Motor neuron (in vitro differentiated cells): ENCODE measurements at regions not wholly inside any gene's neighbourhood (a gene's known extent, or its start where the extent isn't known, plus 50 kb on each side); places are given as distances from the start of the nearest gene placed in this dataset.
A peak's percentile ranks its signal among the peaks of the same experiment; 100 is the strongest.
"Not testable (repeated sequence)": the region's sequence is repeated elsewhere in the genome, so short reads cannot be mapped to it uniquely, and the experiment has no call there.

Experiments used
- ATAC-seq, 8 experiments: fragments of 200-7000 bp; cut with Tn5 transposase; replicated peaks in 6 of 8; 2 replicates each; pipeline ENCODE4 v1.8.0; 2021; ENCODE audit warnings: mild to moderate bottlenecking in 8 of 8, moderate library complexity in 8 of 8
- H3K27ac ChIP-seq, 2 donors: fragments of 250-450 bp; sonication (Bioruptor Pico); 2 replicates each; pipeline ENCODE4 v1.9.0; 2021; ENCODE audit warnings: antibody characterized with exemption in 2 of 2, mild to moderate bottlenecking in 2 of 2, moderate library complexity in 1 of 2
- H3K4me1 ChIP-seq, 2 donors: fragments of 250-450 bp; sonication (Bioruptor Pico); replicated peaks in 1 of 2; 2 replicates each; pipeline ENCODE4 v1.6.1; 2021; ENCODE audit warnings: antibody characterized with exemption in 2 of 2, mild to moderate bottlenecking in 2 of 2, moderate library complexity in 1 of 2
- H3K4me3 ChIP-seq, 5 donors: fragments of 250-450 bp; sonication (Bioruptor Pico); 2 replicates each; pipeline ENCODE4 v1.9.0; 2021; ENCODE audit warnings: antibody characterized with exemption in 5 of 5, mild to moderate bottlenecking in 5 of 5, moderate library complexity in 4 of 5
- WGBS, 10 experiments: fragments of 450-650 bp; shearing (Covaris generic); methylation state at CpG; one replicate each; pipeline ENCODE4 v1.0.0; 2022; 5-methylcytosine and 5-hydroxymethylcytosine counted together
- in situ Hi-C, 9 experiments: fragments of 400-800 bp; cut with MboI; loops; one replicate each; pipeline ENCODE4 v1.15.0; 2021; ENCODE audit warnings: low sequenced_read_pairs in 9 of 9, low pct_unique_long_range_greater_than_20kb in 2 of 9; ENCODE audit not compliant: unreplicated experiment in 9 of 9

- Histone ChIP-seq H3K4me1 (peaks cover 0 to 16% of the 10 kb centered on the region in 2 donors), H3K4me3 (no peak overlapping the region), H3K27ac (no peak overlapping the region)
- in situ Hi-C loops = no loop called here
- peak in 5 of 8 experiments; percentile 79 to 94 (median 90) for ATAC-seq
Measured at GRCh38 chr5:155530046-155530445, 516.5 kb downstream of the KIF4B start.

GRCh38 chr5:155532621-155533311, 519.2 kb downstream of the KIF4B start:
- Histone ChIP-seq H3K4me3 (no peak overlapping the region), H3K4me1 (peaks cover 0 to 16% of the 10 kb centered on the region in 2 donors), H3K27ac (no peak overlapping the region)
- peak in 4 of 8 experiments; percentile 41 to 88 (median 55) for ATAC-seq
- in situ Hi-C loops = no loop called here
- 2 to 100% (median 68%) methylated on average over 1 to 4 of the region's 4 CpGs for WGBS, 10 experiments

- peak in 5 of 8 experiments; percentile 70 to 91 (median 90) for ATAC-seq
- Histone ChIP-seq H3K4me3 (no peak overlapping the region), H3K4me1 (peaks cover 8 to 17% of the 10 kb centered on the region in 2 donors), H3K27ac (no peak overlapping the region)
- in situ Hi-C loops = no loop called here
- 0% methylated on average over 1 to 2 of the region's 2 CpGs; no CpG with 5 or more reads in 2 of the 10 experiments for WGBS, 10 experiments
Measured at GRCh38 chr5:155540000-155540595, 526.5 kb downstream of the KIF4B start.

- Histone ChIP-seq H3K4me3 (no peak overlapping the region), H3K27ac (no peak overlapping the region), H3K4me1 (no peaks in the 10 kb centered on the region)
- in situ Hi-C loops = no loop called here
- ATAC-seq = no peak
Measured at GRCh38 chr5:155546075-155546474, 532.5 kb downstream of the KIF4B start.

GRCh38 chr5:155554500-155554899, 540.9 kb downstream of the KIF4B start:
- Histone ChIP-seq H3K27ac (no peak overlapping the region), H3K4me3 (no peak overlapping the region), H3K4me1 (no peaks in the 10 kb centered on the region)
- WGBS, 10 experiments = 0 to 100% (median 88%) methylated on average over 2 to 3 of the region's 3 CpGs; no CpG with 5 or more reads in 1 of the 10 experiments
- ATAC-seq = no peak
- in situ Hi-C loops = no loop called here

GRCh38 chr5:155556222-155556621, 542.7 kb downstream of the KIF4B start:
- no peak for ATAC-seq
- Histone ChIP-seq H3K4me3 (no peak overlapping the region), H3K4me1 (no peaks in the 10 kb centered on the region), H3K27ac (no peak overlapping the region)
- in situ Hi-C loops = no loop called here
- WGBS, 10 experiments = 13 to 89% (median 73%) methylated on average over 1 of the region's 1 CpG; no CpG with 5 or more reads in 4 of the 10 experiments

- Histone ChIP-seq H3K4me1 (no peaks in the 10 kb centered on the region), H3K27ac (no peak overlapping the region), H3K4me3 (no peak overlapping the region)
- ATAC-seq = no peak
- in situ Hi-C loops = no loop called here
Measured at GRCh38 chr5:155556700-155557099, 543.1 kb downstream of the KIF4B start.

- Histone ChIP-seq H3K27ac (no peak overlapping the region), H3K4me1 (peaks cover 0 to 6% of the 10 kb centered on the region in 2 donors), H3K4me3 (no peak overlapping the region)
- 0 to 80% (median 27%) methylated on average over 1 to 3 of the region's 3 CpGs; no CpG with 5 or more reads in 4 of the 10 experiments for WGBS, 10 experiments
- in situ Hi-C loops = no loop called here
- peak in 3 of 8 experiments; percentile 38 to 76 (median 67) for ATAC-seq
Measured at GRCh38 chr5:155562158-155562557, 548.6 kb downstream of the KIF4B start.

GRCh38 chr5:155564541-155564940, 551.0 kb downstream of the KIF4B start:
- in situ Hi-C loops = no loop called here
- peaks cover 0 to 6% of the 10 kb centered on the region in 2 donors for H3K4me1 ChIP-seq
- WGBS, 10 experiments = 0 to 100% (median 75%) methylated on average over 1 to 6 of the region's 12 CpGs; no CpG with 5 or more reads in 2 of the 10 experiments
- no peak overlapping the region for H3K27ac ChIP-seq
- peak in 4 of 8 experiments; percentile 35 to 42 (median 42) for ATAC-seq
- H3K4me3 ChIP-seq = no peak overlapping the region

- in situ Hi-C loops = no loop called here
- 0 to 100% (median 33%) methylated on average over 1 to 3 of the region's 3 CpGs; no CpG with 5 or more reads in 1 of the 10 experiments for WGBS, 10 experiments
- no peak overlapping the region for H3K27ac ChIP-seq
- no peaks in the 10 kb centered on the region for H3K4me1 ChIP-seq
- no peak for ATAC-seq
- H3K4me3 ChIP-seq = no peak overlapping the region
Measured at GRCh38 chr5:155575861-155576260, 562.3 kb downstream of the KIF4B start.

- in situ Hi-C loops, H3K4me1 ChIP-seq, H3K27ac ChIP-seq, ATAC-seq, H3K4me3 ChIP-seq: not testable (repeated sequence)
- WGBS, 10 experiments = 100% methylated on average over 2 of the region's 21 CpGs; no CpG with 5 or more reads in 9 of the 10 experiments
Measured at GRCh38 chr5:155586808-155587207, 573.3 kb downstream of the KIF4B start.

- no peaks in the 10 kb centered on the region for H3K4me1 ChIP-seq
- ATAC-seq = no peak
- in situ Hi-C loops = no loop called here
- WGBS, 10 experiments = 0 to 100% (median 51%) methylated on average over 1 of the region's 1 CpG; no CpG with 5 or more reads in 6 of the 10 experiments
- no peak overlapping the region for H3K4me3 ChIP-seq
- H3K27ac ChIP-seq = no peak overlapping the region
Measured at GRCh38 chr5:155587458-155587857, 573.9 kb downstream of the KIF4B start.

GRCh38 chr5:155591273-155591672, 577.7 kb downstream of the KIF4B start:
- Histone ChIP-seq H3K4me3 (no peak overlapping the region), H3K27ac (no peak overlapping the region), H3K4me1 (no peaks in the 10 kb centered on the region)
- in situ Hi-C loops = no loop called here
- WGBS, 10 experiments = 17 to 97% (median 88%) methylated on average over 1 to 4 of the region's 4 CpGs; no CpG with 5 or more reads in 1 of the 10 experiments
- ATAC-seq = no peak

- Histone ChIP-seq H3K4me3 (no peak overlapping the region), H3K27ac (no peak overlapping the region), H3K4me1 (peaks cover 0 to 4% of the 10 kb centered on the region in 2 donors)
- ATAC-seq = no peak
- in situ Hi-C loops = no loop called here
- WGBS, 10 experiments = 0 to 78% (median 17%) methylated on average over 1 of the region's 1 CpG; no CpG with 5 or more reads in 4 of the 10 experiments
Measured at GRCh38 chr5:155594270-155594669, 580.7 kb downstream of the KIF4B start.
